CD4-positive, alpha-beta T cell treated with Interleukin-6 at 100 ng/mL for 8 hours (primary cell): ENCODE measurements at regions not wholly inside any gene's neighbourhood (a gene's known extent, or its start where the extent isn't known, plus 50 kb on each side); places are given as distances from the start of the nearest gene placed in this dataset.

Experiments used
- DNase-seq: peaks from one replicate; pipeline ENCODE4 v3.0.0-alpha.2; 2020; ENCODE audit warnings: mixed read lengths, low spot score

DNA sequence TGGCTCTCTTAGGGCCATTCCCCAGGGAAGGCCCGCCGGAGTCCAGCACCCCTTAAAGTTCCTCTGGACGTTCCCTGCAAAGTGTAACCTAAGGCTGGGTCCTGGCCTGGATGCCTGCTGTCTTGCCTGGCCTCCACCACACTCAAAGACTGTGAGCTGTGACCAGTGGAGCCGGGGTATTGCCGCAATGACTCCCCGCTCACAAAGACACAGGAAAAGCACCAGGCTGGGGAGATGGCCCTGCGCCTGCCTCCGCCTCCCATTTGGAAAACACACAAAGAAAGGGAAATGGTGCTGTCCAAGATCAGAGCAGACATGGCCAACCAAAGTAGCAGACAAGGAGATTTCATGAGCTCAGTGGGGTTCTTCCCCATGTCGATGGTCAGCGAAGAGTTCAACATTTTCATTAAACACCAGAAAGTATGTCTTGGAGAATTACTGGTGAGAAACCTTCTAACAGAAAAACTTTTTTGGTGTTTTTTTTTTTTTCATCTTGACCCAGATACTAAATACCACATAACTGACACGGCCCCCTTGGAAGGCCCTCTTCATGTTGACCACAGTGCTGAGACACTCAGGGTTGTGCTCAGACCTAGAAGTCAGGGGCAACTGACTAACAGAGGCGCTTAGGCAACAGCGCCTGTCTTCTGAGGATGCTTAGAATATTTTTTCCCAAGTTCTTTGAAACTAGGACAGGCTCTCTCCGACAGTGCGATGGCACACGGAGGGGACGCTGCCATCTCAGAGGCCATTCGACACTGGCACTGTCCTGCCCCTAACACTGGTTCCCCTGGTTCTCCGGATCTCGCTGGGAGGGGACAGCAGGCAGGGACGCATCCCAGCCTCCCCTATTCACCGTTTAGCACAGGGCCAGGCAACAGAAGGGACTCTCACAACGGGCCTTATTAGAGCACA, 226.4 kb upstream of the ID2 start:
- no peak for DNase-seq

DNA sequence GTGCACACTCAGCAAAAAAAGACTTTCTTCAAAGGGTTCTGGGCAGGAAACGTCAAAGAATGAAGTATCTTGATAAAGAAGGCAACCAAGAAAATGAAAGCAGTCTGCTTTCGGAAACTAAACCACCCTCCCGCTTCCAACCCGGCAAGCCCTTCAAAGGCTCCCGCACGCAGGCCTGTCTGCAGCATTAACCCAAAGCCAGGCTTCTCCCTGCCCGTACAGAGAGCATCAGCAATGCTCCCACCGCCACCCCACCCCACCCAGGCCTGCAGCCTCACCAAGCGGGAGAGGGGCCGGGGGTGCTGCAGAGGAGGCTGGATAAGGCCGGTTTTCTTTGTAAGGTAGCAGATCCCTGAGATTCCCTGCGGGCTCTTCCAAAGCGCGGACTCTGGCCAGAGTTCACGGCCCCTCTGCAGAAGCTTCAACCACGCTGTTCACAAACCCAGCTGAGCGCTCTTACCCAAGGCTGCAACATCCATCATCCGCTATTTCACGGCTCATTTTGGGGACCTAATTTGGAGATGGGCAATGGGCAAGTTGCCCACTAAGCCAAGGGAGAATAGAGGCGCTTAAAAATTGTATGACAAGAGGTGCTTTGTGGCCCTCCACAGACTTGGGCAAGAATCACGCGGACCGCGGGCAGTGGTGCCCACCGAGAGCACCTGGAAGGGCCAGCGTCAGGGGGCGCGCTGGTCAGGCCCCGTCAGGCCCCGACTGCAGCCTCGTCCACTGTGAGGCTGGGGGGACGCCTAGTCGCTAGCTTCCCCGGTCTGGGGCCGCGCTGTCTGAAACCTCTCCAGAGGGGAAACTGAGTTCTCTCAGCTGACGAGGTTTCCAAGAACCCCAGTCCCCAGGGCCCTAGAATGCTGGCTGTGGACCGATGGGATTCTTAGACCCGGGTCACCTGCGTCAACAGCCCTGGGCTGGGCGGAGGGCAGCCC, 225.4 kb upstream of the ID2 start:
- peak; percentile 67 for DNase-seq

DNA sequence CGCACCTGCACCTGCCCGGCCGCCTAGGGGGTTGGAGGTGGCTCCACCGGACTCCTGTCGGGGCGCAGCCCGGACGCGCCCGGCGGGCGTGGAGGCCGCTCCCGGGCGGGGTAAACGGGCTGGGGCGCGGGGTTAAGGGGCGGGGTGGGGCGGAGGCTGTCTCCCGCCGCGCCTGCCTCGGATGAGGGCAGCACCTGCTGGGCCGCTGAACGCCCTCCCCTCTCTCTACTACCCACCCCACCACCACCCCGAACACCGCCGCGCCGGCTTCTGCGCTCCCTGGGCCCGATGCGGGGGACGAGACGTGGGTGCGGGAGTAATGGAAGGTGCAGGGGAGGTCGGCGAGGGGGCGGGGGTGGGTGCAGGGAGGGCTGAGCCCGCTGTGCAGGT, 224.8 kb upstream of the ID2 start:
- DNase-seq = peak; percentile 14

DNA sequence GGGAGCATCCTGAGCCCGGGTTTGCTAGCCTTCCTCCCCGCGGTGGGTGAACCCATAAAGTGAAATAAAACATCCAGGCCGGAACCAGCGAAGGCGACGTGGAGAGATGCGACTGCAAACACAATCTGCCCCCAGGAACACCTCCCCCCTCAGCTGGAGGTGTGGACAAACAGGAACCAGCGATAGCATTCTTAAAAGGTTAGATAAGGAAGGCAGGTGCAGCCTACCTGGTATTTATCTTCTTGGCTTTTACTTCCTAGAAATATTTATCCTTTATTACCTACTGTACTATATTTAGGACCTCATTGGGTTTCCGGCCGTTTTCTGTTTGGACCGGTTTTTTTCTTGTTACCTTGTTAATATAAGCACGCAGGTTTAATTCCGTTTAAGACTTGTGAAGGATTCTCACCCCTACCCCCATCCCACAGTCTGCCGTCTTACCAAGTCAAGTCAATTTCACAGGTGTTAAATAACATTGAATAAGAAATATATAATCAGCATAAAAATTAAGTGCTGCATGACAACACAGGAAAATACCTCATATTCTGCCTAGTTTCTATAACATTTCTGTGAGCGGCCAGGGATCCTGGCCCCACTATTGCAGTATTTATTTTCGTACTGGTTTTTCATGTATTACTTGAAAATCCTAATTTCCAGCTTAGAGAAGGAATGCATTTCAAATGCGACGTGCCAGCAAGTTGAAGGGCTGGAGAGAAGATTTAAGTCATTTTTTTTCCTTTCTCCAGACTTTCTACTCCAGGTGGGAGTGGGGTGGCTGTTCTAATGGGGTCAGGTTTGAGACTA, 224.0 kb upstream of the ID2 start:
- DNase-seq = peak; percentile 38

DNA sequence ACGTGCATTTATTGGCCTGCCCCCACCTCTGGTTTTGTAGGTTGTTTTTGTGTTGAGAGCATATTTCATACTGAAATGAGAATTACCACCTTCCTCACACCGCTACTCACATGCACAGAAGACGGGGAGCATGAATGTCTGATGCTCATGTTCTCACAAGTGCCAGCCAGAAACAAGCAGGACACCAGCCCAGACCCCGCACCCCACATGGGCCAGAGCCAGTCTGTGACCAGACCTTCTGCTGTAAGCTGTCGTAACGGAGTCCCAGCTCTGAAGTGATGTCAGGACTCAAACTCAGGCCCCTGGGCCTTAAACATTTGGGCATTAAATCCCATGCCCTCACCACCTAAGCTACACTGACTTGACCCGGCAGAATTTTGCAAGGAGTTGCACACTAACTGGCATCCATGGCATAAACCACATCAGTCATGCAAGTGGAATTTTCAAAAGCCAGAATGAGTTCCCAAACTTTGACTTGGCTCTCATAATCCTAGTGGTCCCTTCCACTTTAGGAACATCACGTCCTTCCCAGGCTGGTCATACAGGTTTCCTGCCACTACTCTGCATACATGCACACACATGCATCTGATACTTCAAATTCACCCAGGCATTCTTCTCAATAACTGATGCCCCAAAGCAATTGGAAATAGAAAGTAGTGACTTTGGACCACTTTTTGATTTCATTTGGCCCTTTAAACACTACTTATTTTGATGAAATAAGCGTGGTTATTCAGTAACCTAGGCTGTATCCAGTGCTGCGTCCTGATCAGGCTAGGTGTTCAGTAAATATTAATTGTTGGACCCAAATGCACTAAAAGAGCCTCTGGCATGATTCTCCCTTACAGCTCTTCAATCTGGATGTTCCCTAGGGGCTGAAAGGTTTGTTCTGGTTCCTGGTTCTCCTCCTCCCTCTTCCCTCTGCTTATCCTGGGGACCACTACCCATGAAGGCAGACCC, 223.1 kb upstream of the ID2 start:
- DNase-seq = no peak

DNA sequence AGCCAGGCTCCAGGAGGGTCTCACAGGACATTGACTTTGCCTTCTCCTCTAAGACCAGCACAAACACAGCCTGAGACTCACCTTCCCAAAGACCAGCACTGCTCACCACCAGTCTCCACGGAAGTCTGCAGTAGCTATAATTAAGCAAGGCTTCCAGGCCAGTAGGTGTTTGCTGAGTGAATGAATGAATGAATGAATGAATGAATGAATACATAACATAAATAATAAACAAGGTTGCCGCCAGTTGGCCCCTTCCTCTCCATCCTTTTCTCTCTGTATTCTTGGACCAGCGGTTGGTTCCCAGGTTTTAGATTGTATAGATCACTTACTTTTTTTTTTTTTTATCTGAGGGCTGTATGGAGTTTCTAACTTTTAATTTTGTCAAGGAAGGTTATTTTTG, 222.4 kb upstream of the ID2 start:
- no peak for DNase-seq

DNA sequence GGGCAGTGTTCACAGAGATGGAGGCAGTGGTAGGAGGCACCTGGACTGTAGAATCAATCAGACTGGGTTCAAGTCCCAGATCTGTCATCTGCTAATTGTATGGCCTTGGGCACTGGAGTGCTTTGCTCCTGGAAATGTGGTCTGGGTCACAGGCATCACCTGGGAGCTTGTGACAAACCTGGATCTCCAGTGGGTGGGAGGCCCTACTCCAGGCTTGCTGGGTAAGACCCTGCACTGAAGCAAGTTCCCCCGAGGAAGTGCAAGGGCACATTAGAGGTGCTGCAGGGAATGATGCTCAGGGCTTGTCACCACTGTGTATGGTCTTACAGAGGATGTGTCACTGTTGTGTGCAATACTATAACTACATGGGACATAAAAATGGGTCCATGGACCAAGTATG, 220.5 kb upstream of the ID2 start:
- no peak for DNase-seq

DNA sequence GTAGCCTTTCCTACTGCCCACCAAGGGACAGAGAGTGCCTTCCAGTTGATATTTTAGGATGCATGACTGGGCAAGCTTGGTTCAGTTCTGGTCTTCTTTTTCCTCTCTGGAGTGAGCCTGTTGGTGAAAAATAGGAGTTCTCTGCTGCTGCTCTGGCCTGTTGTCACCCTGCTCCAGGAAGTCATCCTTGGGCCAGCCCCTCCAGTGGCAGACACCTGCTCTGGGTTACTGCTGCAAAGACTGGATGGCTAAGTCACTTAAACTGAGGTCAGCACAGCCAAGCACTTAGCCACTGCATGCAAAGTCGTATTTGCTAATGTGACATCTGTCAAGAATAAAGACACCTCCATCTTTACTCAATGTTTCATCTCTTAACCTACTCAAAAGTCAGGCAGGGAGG, 219.6 kb upstream of the ID2 start:
- no peak for DNase-seq

DNA sequence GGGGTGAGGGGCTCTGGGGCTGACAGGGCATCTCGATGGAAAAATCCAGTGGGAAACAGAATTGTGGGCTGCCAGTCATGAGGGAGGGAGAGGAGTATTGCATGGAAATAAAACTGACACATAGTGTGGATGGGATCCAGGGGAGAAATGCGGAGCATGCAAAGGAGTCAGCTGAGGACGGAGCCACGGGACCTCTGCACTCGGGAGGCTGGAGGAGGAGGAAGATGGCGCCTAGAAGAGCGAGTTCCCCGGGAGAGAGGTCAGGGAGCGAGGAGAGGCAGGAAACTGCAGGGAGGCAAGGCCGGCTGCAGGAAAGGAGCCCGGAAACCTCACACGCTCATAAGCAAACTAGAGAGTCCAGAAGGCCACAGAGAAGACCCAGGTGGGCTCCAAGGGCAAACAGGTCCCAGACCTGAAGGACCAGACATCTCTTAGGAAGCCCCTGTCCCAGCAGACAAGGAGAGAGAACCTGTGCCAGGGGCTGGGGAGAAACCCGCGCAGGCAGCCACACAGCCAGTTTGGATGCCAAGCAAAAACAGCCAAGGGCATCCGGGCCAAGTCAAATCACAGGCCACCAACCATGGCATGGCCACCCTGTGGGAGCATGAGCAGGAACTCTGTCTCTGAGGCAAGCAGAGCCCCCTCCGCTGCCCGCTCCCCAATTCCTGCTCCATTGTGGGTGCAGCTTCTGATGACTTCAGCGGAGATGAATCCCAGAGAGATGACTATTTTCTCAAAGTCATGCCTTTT, 218.8 kb upstream of the ID2 start:
- DNase-seq = no peak

DNA sequence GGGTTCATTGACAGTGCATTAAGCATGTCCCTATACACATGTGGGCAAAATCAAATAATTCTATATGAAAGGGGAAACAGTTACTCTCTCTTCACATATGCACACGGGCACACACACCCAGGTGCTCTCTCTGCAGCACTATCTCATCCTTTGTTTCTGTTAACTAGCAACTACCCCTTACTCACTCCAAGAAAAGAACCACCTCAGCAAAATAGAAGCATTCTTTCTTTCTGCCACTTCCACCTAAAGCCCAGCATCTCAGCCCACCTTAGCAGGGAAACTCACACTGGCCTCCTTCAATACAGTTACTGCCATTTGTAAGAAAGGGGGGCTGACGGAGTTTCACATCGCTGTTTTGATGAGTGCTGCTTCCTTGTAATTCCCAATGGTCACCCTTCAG, 216.3 kb upstream of the ID2 start:
- DNase-seq = no peak

DNA sequence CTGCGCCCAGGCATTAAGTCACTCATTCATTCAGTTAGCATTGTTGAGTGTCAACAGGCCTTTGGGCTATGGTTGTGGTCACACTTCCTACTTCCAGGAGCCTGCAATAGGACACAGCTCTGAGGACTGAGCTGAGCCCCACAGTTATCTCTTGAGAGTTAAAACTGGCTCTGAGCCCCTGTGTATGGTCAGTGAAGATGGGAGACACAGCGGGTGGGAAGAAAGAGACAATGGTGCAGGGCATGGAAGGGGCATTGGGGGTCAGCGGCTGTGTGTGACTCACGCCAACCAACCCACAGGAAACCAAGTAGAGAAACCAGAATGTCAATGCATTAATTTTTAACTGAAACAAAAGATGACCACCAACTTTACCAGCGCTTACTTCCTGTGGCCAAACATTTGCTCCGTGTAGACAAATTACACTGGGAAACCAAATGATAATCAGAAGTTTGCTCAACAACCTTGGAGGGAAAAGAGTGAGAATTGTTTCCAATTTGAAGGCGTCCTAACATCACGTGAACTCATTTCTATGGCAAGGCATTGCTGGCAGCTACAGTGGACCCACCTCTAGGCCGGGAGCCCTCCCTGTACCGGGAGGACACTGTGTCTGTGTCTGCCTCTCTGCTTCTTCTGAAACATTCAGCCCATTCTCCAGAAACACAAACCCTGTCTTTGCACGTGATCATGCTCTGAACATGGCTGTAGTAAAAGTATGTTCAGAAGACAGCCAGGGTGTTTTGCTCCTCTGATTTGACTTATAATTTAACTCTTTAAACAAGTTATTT, 212.0 kb upstream of the ID2 start:
- DNase-seq = no peak

DNA sequence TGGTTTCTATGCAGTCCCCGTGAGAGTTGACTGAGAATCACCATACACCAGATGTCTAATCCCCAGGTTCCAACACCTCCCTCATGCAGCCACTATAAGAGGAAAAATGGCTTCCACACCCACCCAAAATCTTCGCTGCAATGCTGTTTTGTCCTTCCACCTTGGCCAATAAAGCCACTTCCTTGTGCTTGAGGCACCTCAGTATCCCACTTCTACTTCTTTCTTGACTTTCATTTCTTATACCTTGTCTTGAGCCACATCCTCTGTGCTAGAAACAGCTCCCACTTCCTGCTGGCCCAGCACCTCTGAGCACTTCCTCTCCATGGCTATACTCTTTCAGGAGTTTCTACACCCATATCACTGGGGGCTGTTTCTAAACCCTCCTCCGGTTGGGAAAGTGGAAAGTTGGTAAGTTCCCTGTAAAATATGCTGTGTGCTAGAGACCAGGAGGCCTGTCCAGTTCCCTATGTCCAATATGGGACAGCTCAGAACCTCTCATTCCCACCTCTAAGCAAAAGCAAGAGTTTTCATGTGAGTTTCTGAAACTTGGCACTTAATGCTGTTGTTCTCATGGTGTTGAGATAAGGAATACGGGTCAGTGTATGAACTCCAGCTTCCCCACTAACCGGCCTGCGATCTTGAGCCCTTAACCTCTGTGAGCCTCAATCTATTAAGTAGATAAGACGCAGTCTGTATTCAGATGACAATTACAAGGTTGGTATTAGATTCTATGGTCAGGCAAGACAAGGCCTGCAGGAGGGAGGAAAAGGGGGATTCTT, 209.1 kb upstream of the ID2 start:
- DNase-seq = no peak

DNA sequence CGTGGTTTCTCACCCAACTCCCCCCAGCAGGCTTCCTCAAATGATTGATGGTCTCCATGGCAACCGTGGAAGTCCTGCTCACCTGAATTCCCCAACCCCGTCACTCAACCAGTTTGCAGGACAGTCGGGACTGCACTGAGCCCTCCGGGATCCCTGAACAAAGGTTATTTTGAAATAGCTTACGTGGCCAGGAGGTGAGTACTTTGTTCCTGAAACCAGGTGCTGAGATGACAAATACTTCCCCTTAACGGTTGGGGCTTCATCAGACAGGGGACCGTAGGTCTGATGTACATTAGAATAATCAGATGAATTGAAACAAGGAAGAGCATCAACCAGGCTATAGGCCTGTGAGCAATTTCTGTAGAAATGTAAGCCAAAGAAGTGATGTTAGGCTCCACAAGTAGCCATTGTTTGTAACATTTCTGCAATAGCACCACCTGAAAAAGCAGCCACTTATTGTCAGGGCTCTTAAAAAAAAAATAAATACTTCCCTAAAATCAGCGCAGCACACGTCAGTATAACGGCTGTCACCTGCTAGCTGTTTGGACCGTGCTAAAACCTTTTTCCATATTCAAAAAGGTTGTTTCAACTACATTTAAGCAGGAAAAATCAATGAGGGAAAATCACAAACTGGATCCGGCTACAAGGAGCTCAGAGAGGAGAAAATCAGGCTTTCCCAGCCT, 206.4 kb upstream of the ID2 start:
- DNase-seq = peak; percentile 35

DNA sequence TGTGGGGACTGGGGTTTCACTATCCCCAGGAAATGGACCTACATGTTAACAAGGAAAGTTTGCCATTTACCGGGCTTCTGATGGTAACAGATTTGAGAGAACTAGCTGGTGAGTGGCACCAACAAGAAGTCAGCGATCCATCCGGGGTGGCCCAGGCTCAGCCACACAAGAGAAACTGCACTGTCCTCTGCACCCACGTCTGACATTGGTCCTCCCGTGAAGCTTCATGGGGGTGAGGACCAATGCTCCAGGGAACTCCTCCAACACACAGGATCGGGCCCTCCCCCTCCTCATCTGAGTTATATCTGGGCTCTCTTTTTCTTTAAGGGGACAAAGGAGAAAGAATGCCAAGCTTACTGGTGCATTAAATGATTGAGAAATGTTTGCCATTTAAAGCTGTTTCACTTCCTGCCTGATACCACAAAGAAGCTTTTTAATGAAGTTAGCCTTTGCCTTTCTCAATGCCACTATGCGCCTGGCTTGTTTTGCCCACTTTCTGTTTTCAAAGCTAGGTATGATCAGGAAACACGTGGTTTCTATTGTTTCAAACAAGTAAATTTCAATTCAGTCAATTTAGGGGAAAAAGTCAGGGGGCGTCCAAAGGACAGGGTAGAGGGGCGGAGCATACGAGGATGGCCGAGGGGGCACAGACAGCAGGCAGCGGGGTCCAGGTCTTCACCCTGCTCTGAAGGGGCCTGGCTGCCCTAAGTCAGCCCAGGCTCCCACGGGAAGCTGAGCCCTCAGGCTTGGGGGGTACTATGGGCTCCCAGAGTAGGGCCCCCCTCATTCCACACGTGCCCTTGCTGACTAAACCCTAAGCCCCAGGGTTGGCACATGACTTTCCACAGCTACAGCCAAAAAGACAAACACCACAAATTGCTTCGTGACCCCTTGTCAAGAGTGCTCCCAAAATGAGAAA, 204.0 kb upstream of the ID2 start:
- peak; percentile 55 for DNase-seq

DNA sequence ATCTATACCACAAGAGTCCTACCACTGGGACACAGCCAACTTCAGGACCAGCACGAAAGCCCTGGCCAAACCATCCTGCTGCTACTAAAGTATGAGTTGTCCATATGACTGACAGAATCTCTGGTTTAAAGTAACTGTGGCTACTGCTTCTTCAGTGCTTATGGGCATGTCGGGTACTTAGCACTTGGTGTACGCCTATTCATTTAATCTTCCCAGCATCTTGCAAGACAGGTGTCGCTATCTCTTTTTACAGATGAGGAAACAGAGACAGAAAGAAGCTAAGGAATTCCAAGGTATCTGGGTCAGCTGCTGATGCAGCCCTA, 203.4 kb upstream of the ID2 start:
- DNase-seq = no peak

DNA sequence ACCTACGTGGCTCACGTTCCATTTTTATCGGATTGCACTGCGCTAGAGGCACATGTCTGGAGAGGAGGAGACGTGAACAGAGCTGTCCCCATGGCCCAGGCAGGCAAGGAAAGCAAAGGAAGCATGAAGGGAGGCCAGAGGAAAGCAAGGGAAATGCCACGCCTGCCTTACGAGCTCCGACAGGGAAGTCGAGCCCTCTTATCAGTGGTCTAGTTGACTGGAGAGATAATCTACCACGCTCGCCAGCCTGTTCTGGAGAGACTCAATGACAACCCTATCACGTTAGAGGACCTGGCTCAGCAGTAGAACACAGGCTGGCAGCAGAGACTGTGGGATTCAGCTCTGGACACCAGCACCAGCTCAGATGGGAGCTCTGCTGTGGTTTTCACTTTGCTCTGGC, 202.6 kb upstream of the ID2 start:
- no peak for DNase-seq

DNA sequence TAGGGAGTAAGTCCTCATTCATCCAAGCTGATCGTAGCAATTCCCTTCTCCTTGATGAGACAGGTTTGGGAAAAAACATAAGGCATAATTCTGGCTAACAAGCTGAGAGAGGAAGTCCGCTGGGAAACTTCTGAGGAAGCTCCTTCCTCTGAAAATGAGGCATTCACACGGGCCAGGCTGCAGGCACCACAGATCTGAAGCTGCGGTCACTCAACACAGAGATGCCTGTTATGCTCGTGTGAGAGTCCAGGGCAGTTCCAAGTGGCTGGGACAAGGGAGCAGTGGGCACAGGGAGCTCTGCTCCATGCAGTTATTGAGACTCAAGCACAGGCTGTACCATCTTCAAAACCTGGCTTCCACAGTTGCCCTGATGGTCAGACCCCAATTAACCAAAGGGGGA, 200.9 kb upstream of the ID2 start:
- DNase-seq = no peak
